ENCODE measurements at regions not wholly inside any gene's neighbourhood (a gene's known extent, or its start where the extent isn't known, plus 50 kb on each side); places are given as distances from the start of the nearest gene placed in this dataset.
"Not testable (repeated sequence)": the region's sequence is repeated elsewhere in the genome, so short reads cannot be mapped to it uniquely, and the experiment has no call there.

DNA sequence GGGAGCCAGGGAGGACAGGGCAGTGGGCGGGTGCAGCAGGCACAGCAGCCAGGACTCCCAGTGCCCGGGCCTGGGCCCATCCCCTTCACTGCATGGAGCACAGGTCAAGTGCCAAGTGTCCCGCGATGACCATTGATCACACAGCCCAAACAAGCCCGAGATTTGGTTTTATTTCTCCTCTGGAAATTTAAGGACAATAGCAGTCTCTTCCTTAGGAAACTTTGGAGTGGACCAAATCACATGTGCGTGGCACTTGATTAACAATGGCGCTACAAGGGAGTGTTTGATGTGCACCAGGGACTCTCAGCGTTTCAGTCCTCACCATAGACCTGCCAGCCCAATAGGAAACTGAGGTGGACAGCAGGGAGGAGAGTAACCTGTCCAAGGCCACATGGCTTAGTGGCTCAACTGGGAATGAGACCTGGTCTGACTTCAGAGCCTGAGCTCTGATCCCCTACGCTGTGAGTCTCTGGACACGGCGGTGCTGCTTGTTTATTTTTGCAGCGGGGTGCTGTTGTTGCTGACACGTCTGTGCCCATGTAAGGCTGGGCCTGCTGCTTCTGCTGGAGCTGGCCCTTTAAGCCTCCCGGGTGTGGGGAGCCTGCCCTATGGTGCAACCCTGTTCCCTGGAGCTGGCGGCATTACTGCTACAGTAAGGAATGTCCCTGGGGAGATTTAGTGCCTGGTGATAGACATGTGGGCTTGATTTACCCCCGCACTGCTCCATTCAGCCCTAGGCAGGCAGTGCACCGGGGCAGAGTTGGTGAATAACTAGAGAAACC is 194.2 kb downstream of the INHBB start:
- DNase-seq = no peak

DNA sequence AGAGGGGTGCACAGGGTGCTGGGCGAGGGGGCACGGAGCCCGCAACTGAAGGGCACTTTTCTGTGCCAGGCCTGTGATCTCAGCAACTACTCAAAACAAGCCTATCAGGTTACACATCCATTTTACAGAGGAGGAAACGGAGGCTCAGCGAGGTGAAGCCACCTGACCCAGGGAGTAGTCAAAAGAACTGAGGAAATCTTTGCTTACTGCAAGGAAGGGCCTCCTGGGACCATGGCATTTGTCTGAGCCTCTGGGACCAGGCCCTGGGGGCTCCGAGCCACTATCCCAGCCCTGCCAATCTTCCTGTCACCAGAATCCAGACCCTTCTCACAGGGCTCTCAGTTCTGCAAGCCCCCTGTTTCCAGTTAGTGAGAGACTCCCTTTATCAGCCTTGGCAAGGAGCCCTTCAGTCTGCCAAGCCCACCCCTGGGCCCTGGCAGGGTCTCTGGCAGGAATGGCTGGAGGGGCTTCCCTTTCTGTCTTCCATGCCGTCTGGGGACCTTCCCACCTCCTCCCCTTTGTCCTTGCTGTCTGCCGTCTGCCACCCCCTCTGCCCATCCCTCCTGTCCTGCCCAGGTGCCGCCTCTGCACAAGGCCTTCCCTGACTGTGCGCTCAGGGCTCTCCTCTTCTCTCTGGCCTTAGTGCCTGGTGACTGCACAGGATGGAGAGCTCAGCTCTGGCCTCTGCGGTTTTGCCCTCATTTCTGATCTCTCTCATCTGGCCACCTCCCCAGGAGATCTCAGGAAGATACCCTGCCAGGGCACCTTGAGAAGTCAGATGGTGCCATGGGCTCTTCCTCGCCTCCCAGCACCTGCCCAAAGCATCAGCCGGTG is 194.7 kb upstream of the GLI2 start:
- DNase-seq = peak; percentile 24

DNA sequence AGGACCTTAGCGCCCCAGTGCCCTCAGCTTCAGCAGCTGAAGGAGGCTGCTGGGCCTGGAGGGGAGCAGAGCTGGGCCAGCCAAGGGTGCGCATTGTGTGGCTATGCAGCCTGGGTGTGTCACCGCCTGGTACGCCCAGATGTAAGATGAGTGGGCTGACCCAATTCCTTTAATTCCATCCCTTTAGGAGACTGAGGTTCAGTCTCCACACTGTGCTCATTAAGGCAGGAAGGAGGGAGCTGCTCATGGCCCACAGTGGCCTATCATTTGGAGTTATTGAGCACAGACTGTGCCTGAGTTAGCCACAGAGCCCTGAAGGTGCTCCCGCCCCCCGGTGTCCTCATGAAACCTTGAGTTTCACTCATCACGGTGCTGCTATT is 194.1 kb upstream of the GLI2 start:
- DNase-seq = no peak

DNA sequence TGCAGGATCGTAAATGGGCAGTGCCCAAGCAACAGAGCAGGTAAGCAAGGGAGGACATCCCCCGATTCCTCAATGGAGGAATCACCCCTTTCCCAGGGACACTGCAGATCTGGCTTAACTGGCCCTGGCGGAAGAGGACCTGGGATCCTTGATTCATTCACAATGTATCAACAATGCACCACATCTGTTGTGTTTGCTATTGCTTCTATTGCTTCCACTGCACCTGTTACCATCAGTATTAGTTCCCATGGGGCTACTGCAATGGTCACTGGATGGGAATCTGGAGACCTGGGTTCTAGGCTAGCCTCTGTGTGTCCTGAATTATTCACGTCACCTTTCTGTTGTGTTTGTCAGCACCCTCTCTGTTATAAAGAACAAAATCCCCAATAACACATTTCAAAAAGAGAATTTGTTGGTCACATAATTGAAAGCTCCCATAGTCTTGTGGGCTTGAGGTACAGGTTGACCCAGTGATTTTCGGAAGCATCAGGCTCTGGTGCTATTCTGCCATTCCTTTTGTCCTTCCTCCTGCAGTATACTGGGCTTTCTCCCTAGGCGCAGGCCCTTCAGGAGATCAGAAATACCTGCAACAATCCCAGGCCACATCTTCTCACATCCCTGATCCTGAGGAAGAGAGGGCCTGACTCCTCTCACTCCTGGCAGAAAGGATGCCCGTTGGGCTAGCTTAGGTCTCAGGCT is 193.5 kb upstream of the GLI2 start:
- no peak for DNase-seq

DNA sequence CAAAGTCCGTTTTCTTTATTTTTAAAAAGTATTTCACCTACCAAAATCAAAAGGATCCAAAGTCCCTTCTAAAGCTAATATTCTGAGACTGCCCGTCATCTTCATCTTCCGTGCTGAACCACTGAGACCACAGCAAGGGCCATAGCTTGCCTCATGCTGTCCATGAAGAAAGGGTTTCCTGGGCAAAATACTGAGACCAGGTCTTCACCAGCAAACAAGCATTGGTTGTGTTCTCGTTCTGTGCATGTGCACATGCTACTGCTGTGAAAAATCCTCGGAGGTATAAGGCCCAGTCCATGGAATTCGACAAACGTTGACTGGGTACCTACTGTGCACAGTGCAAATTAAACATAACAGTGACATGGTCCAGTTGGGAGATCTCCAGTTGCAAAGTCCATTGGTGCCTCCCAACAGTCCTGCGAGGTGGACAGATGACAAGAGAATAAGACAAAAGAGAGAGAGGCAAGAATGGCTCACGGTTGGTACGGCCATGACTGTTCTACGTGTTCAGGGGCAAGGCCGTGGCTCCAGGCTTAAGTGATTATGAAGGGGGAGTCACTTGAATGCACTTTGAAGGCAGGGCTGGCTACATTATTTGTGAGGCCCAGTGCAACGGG is 192.6 kb upstream of the GLI2 start:
- no peak for DNase-seq

DNA sequence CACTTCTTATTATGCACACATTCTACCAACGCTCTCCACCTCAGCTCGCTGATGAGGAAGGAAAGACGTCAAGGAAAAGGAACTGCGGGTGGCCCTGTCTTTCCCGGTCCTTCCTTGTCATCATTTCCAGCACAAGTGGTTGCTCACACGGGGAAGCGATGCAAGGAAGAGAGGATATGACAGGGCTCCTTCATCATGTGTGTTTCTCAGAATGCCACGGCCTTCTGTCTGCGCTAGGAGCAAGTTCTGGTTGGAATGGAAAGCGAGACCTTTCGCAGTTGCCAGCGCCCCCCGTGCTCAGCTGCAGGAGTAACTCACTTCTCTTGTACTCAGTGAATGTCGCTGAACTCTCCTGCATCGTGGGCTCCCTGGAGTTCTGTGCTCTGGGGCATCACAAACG is 191.8 kb upstream of the GLI2 start:
- no peak for DNase-seq

DNA sequence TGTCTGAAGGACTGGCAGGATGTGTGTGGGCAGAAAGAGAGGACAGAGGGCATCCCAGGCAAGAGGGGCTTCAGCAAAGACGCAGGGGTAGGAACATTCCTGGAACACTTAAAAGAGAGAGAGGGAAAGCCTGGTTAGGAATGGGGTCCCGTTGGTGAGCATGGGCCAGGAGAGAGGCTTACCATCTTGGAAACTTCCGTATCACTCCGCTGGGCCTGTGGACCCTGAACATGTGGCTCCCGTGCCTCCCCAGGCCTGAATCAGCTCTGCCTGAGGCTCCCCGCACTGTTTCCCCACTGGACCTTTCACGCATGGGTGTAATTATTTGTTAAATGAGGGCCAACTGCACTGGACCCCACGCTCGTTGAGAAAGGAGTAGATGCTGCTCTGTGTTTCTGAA is 191.1 kb upstream of the GLI2 start:
- DNase-seq = no peak

DNA sequence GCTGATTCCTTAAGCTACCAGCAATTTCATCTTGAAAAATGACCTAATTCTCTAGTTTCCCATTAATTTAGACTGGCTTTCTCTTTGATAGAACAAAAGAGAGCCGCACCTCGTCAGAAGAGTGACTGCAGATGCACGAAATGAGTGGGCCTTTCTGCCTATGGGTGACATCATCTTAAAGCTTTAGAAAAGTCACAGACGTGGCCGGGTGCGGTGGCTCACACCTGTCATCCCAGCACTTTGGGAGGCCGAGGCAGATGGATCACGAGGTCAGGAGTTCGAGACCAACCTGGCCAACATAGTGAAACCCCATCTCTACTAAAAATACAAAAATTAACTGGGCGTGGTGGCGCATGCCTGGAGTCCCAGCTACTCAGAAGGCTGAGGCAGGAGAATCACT is 190.7 kb upstream of the GLI2 start:
- not testable (repeated sequence) for DNase-seq

DNA sequence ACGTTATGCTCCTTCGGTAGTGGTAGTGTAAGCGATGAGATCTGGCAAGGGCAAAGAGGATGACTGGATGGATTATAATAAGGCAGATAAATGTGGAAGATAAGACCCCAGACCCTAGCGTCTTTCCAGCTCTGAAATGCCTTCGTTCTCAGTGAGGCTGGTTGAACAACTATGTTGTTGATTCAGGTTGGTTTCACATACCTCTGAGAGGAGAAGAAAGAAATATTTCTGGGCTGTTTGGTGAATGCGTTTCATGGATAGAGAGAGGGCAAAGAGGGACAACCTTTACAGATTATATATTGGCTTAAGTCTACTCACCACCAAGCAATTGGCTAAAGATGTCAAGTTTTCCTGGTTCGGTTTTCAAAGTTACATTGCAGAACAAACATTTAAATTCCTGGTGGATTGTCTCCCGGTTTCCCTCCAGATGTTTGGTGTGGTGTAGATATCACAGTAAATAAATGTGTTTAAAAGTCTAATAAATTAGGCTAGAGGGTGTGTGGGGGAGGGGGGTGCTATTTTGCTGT is 190.1 kb upstream of the GLI2 start:
- DNase-seq = no peak

DNA sequence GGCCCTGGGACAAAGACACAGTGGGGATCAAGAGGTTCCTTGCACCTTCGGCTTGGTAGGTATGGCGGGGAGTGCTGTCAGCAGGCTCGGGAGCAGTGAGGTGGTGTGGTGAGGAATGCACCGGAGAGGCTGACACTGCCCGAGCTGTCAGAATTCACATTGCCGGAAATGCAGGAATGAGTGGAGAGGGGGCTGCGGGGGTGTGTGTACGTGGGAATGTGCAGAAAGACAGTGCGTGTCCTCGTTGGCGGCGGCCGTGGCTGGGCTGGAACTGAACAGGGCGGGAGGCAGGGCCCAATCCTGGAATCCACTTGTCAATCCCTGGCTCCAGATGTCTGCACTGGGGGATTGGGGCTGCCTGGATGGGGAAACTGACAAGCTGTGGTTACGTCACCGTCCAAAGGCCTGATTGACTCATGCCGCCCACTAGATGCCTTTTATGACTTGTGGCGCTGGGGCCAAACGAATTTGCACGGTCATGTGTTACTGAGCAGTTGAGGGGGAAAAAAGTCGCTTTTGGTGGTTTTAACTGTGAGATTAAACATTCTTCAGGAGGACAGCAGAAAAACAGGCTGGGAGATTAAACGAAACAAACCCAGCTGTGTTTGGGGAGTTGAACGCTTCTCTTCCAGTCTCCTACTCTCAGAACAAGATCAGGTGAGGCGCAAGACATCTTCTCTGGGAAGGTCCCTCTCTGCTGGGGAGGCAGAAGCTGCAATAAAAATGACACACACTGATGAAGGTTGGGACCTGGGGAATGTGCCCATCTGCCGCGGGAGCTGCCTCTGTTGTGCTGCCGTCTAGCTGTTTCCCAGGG is 189.4 kb upstream of the GLI2 start:
- no peak for DNase-seq

DNA sequence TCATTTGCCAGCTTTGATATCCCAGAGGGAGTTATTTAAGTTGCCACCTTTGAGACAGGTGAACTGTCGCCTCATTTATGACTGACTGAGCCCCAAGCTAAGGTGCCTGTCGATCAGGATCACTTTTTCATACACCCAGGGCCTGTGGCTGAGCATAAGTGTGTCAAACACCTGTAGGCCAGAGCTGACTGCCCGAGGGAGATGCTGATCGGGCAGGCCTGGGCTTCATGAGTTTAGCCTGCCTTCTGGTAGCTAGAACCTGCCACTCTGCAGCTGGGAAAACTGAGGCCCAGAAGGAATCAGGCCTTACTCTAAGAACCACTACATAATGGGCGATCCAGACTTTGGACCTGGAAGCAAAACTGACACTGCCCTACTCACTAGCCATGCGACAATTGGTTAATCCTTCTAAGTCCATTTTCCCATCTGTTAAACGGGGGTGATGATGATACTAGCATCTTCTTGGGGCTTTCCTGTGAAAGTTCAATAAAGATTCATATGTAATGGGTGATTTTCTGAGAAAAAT is 188.7 kb upstream of the GLI2 start:
- DNase-seq = no peak

DNA sequence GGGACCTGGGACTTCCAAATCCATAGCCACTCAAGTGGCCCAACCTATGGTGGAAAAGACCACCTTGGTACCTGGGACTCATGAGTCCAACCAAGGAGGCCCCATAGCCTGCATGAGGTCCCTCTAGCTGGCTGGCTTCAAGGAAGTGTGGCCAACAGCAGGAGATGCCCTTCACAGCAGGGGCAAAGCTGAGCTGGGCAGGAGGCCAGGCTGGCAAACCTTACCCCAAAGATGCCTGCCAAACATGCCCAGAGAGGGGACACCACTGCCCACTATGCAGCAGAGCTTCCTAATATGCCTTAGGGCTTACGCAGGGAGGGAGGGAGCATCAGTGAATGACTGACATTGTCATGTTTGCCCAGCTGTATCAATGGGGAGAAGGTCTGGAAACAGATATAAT is 188.0 kb upstream of the GLI2 start:
- no peak for DNase-seq

DNA sequence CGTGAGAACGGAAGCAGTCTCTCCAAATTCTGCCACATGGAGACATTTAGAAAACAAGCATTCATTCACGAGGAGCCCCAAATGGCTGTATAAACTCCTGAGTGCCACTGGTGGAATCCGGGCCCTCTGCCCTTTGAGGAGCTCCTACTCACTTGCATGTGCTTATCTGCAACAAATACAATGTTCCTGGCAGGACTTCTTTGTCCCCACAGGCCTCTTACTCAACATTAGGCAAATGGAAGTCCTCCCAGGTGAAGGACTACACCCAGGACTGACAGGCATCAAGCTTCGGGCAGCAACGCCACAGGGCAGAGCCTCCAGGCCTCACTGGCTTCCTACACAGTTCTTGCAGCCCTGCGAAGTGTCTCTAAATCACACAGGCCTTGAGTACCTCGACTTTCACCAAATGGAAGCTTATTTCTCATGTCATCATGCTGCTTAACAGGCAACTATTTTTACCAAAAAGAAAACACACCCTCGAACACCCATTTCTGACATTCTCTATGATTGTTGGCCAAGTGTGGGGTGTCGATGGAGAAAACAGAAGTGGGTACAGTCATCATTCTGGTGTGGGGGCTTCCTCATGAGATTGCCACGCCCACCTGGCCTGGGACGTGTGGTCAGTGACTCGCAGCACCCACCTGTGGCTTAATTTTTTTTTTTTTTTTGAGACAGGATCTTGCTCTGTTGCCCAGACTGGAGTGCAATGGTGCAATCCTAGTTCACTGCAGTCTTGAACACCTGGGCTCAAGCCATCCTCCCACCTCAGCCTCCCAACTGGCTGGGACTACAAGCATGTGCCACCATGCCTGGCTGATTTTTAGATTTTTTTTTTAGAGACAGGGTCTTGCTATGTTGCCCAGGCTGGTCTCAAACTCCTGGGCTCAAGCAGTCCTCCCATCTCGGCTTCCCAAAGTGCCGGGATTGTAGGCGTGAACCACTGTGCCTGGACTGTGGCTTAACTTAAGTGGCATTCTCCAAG is 186.8 kb upstream of the GLI2 start:
- no peak for DNase-seq

DNA sequence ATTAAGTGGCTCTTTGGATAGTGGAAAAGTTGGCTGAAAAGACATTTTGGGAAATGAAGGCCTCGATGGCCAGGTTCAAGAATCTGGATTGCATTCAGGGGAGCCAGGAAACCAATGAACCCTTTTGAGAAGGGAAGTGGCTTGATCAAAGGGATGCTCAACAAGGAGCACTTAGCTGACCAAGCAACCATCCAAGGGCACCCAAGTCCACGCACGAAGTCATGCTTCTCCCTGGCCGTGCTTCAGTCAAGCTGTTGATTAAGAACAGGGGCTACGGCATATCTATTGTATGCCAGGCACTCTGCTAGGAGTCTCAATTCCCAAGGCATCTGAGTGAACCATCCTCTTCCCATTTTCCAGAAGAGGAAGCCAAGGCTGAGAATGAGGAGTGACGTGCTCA is 185.8 kb upstream of the GLI2 start:
- no peak for DNase-seq

DNA sequence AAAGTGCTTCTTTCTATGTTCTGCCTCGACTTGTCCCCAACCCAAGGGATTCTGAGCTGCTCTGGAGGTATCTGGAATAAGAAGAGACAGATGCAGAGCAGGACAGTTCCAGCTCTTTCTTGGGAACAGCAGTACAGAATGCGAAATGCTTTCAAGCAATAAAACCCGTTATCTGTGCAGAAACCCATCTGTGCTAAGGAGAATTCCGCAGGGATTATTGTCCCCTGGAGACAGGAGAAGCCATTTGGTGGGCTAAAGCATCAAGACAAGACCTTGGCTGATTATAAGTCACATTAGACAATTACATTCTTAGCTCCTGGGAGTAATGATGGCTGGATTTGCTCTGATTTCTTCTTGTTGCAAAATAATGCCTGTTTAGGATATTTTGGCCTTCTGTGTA is 185.4 kb upstream of the GLI2 start:
- no peak for DNase-seq

DNA sequence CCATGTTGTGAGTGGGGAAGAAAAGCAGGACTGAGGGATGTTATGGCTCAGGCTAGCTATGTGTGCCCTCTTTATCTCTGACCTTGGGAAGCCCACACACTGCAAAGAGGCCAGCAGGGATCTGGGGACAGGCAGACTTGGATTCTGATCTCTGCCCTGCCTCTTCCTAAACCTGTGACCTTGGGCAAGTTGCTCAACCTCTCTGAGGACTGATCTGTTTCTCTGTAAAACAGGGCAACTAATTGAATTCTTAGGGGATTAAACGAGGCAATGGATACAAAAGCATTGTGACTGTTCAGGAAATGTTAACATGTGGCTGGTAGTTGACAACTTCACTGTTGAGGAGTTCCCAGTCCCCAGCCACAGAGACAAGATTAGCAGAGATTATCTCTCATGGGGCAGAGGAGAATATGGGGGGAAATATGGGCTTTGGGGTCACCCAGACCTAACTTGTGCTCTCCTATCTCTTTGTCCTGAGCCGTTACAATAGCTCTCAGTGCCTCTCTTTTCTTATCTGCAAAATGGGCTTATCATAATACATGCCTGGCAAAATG is 184.7 kb upstream of the GLI2 start:
- no peak for DNase-seq

DNA sequence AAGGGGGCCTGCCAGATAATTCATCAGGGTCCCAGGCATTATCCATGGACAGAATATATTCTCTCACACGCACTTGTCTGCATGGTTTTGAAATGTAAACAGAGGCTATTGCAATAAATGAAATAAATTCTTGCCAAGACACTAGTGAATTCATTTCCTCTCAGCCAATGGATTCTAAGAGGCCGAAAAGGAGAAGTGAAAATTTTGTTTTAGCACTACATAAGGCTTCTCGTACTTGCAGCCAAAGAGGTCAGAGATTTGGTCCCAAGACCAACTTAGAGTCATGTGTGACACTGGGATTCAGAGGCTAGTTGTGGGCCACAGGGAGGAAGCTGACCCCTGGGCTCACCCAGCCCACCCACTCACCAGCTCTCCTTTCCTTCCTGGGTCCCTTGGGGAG is 184.1 kb upstream of the GLI2 start:
- DNase-seq = no peak

DNA sequence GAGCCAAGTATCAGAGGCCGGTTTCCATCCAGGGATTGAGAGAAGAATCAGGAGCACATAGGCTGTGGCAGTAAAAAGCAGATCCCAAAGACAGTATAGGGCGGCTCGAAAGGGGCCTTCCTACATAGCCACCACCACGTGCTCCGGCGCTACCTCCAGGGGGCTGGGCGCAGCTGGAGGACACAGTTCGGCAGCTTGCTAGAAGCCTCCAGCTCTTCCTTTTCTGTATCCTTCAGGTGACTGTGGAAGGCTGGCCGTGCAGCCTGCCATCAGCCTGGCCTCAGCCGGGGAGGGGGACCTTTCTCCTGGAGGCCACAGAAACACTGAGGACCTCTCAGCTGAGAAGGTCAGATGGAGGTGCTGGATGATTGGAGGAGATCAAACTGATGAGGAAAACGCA is 183.6 kb upstream of the GLI2 start:
- DNase-seq = no peak

DNA sequence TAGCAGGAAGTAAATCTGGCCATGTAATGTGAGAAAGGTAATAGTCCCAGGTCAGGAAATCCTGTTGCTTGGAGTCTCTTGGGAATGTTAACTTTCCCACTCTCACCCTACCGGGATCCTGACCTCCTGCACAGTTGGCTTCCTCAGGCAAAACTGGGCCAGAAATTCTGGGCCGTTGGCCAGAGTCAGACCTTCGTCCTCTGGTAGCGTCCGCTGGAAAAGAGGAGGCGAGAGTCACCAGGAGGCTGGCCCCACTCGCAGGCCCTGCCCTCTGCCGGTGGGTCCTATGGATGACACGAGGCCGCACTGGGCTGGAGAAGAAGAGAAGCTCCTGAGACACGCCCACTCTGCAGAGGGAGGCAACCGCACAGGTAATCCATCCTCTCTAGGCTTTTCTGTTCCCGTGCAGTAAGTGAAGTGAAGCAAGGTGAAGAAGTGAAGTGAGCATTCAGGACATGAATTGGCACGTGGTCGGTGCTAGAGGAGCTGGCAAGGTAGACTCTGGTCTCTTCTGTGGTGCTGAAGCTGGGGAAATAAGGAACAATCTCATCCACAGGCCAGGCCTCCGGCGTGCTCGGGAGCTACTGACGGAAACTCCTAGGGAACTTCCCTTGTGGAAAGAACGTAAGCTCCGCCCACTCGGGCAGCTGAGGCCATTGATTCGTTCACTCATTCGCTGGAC is 182.7 kb upstream of the GLI2 start:
- DNase-seq = peak; percentile 96

DNA sequence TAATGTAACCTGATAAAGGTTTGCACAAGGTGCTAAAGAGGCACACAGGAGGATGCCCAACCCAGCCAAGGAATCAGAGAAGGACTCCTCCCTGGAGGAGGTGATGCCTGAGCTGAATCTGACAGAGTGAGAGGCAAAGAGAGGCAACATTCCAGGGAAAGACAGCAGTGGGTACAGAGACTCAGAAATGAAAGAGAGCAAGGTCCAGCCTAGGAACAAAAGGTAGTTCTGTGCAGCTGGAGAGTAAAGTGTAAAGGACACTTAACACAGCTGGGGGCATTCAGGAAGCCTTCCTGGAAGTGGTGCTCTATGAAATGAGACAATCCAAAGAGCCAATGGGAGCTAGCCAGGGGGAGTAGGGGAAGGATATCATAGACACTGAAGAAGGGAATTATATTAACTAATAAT is 181.0 kb upstream of the GLI2 start:
- DNase-seq = no peak

Data from DMS53 (cell line).